ENCODE measurements at regions not wholly inside any gene's neighbourhood (a gene's known extent, or its start where the extent isn't known, plus 50 kb on each side); places are given as distances from the start of the nearest gene placed in this dataset.

- Histone ChIP-seq H3K4me2 (ENCODE audit: low read length) (no peak overlapping the region), H3K4me3 (ENCODE audit: insufficient read depth, low read depth, low read length) (no peak overlapping the region), H3K79me2 (ENCODE audit: insufficient read depth, low read length) (no peaks in the 10 kb centered on the region), H3K27ac (ENCODE audit: low read depth, low read length) (no peak overlapping the region), H4K20me1 (ENCODE audit: insufficient read depth, low read length) (no peaks in the 10 kb centered on the region), H3K36me3 (ENCODE audit: insufficient read depth, low read length) (no peaks in the 10 kb centered on the region), H3K4me1 (ENCODE audit: insufficient read depth, low read length) (peaks cover 22% of the 10 kb centered on the region), H3K9me3 (ENCODE audit: insufficient read depth, low read depth, low read length) (no peaks in the 10 kb centered on the region), H3K27me3 (ENCODE audit: insufficient read depth, low read length) (no peaks in the 10 kb centered on the region), H2AFZ (ENCODE audit: low read depth, low read length) (peak overlapping the region; percentile 43), H3K9ac (ENCODE audit: low read length) (no peak overlapping the region)
- FAIRE-seq, result no peak
- peaks cover 2% of the 10 kb centered on the region for H3K9me3 Mint-ChIP-seq (ENCODE audit: unreplicated experiment)
- H3K4me1 Mint-ChIP-seq (ENCODE audit: low read depth, unreplicated experiment), result peaks cover 28% of the 10 kb centered on the region
- TF ChIP-seq CTCF (IDR thresholded peaks at IDR 0.05; ENCODE audit: insufficient read depth, low read depth, low read length) (no peak), EZH2 (IDR thresholded peaks at IDR 0.05; ENCODE audit: insufficient read depth, low read length) (no peak)
- H3K27me3 Mint-ChIP-seq (ENCODE audit: low read depth, unreplicated experiment), result no peaks in the 10 kb centered on the region
- no peak overlapping the region for H3K27ac Mint-ChIP-seq (ENCODE audit: unreplicated experiment)
- H3K4me3 Mint-ChIP-seq (ENCODE audit: unreplicated experiment), result no peak overlapping the region
- no peak for DNase-seq (ENCODE audit: low read depth)
- no peaks in the 10 kb centered on the region for H3K36me3 Mint-ChIP-seq (ENCODE audit: low read depth, unreplicated experiment)
Measured at GRCh38 chr13:33490461-33491327, 205.1 kb upstream of the STARD13 start.

GRCh38 chr13:33493672-33494365, 208.3 kb upstream of the STARD13 start:
- Histone ChIP-seq H2AFZ (ENCODE audit: low read depth, low read length) (no peak overlapping the region), H3K4me1 (ENCODE audit: insufficient read depth, low read length) (peaks cover 37% of the 10 kb centered on the region), H3K4me2 (ENCODE audit: low read length) (peak overlapping the region; percentile 53), H3K27ac (ENCODE audit: low read depth, low read length) (peak overlapping the region; percentile 93), H3K9me3 (ENCODE audit: insufficient read depth, low read depth, low read length) (no peaks in the 10 kb centered on the region), H3K27me3 (ENCODE audit: insufficient read depth, low read length) (no peaks in the 10 kb centered on the region), H3K9ac (ENCODE audit: low read length) (peak overlapping the region; percentile 67), H3K4me3 (ENCODE audit: insufficient read depth, low read depth, low read length) (no peak overlapping the region), H3K36me3 (ENCODE audit: insufficient read depth, low read length) (no peaks in the 10 kb centered on the region), H3K79me2 (ENCODE audit: insufficient read depth, low read length) (no peaks in the 10 kb centered on the region), H4K20me1 (ENCODE audit: insufficient read depth, low read length) (no peaks in the 10 kb centered on the region)
- Mint-ChIP-seq H3K4me3 (ENCODE audit: unreplicated experiment) (no peak overlapping the region), H3K27me3 (ENCODE audit: low read depth, unreplicated experiment) (no peaks in the 10 kb centered on the region), H3K36me3 (ENCODE audit: low read depth, unreplicated experiment) (no peaks in the 10 kb centered on the region), H3K27ac (ENCODE audit: unreplicated experiment) (peak overlapping the region; percentile 97), H3K9me3 (ENCODE audit: unreplicated experiment) (peaks cover 2% of the 10 kb centered on the region), H3K4me1 (ENCODE audit: low read depth, unreplicated experiment) (peaks cover 29% of the 10 kb centered on the region)
- no peak for FAIRE-seq
- TF ChIP-seq EZH2 (IDR thresholded peaks at IDR 0.05; ENCODE audit: insufficient read depth, low read length) (no peak), CTCF (IDR thresholded peaks at IDR 0.05; ENCODE audit: insufficient read depth, low read depth, low read length) (no peak)
- no peak for DNase-seq (ENCODE audit: low read depth)
